CD1c-positive myeloid dendritic cell (primary cell): ENCODE measurements at regions not wholly inside any gene's neighbourhood (a gene's known extent, or its start where the extent isn't known, plus 50 kb on each side); places are given as distances from the start of the nearest gene placed in this dataset.

Source experiments
- DNase-seq: peaks from one replicate; pipeline ENCODE4 v3.0.0-alpha.2; 2016; ENCODE audit errors: extremely low spot score

GRCh38 chr5:58403822-58404433, 56.0 kb downstream of the PLK2 start:
- DNase-seq, result no peak

GRCh38 chr5:58401701-58402100, 58.2 kb downstream of the PLK2 start:
- no peak for DNase-seq

- no peak for DNase-seq
Measured at GRCh38 chr5:58400737-58401136, 59.1 kb downstream of the PLK2 start.

GRCh38 chr5:58399951-58400350, 59.9 kb downstream of the PLK2 start:
- no peak for DNase-seq

- no peak for DNase-seq
Measured at GRCh38 chr5:58394339-58394738, 65.5 kb downstream of the PLK2 start.

- DNase-seq, result no peak
Measured at GRCh38 chr5:58393716-58394115, 66.2 kb downstream of the PLK2 start.

GRCh38 chr5:58392496-58392895, 67.4 kb downstream of the PLK2 start:
- DNase-seq, result no peak

GRCh38 chr5:58383448-58383847, 76.4 kb downstream of the PLK2 start:
- DNase-seq, result no peak

GRCh38 chr5:58382131-58382534, 77.8 kb downstream of the PLK2 start:
- no peak for DNase-seq

- DNase-seq, result no peak
Measured at GRCh38 chr5:58381566-58381965, 78.3 kb downstream of the PLK2 start.

GRCh38 chr5:58380655-58381054, 79.2 kb downstream of the PLK2 start:
- no peak for DNase-seq

- DNase-seq, result no peak
Measured at GRCh38 chr5:58378613-58379390, 81.1 kb downstream of the PLK2 start.

- DNase-seq, result no peak
Measured at GRCh38 chr5:58370606-58371005, 89.3 kb downstream of the PLK2 start.

GRCh38 chr5:58369513-58370190, 90.2 kb downstream of the PLK2 start:
- DNase-seq, result no peak

GRCh38 chr5:58366461-58366860, 93.4 kb downstream of the PLK2 start:
- no peak for DNase-seq

GRCh38 chr5:58365791-58366190, 94.1 kb downstream of the PLK2 start:
- no peak for DNase-seq

GRCh38 chr5:58363461-58364249, 96.2 kb downstream of the PLK2 start:
- no peak for DNase-seq

- DNase-seq, result no peak
Measured at GRCh38 chr5:58362135-58362534, 97.8 kb downstream of the PLK2 start.

GRCh38 chr5:58360794-58361193, 99.1 kb downstream of the PLK2 start:
- DNase-seq, result no peak

GRCh38 chr5:58359981-58360380, 99.9 kb downstream of the PLK2 start:
- DNase-seq, result no peak

GRCh38 chr5:58358501-58359178, 101.2 kb downstream of the PLK2 start:
- DNase-seq, result no peak
